ENCODE measurements at regions not wholly inside any gene's neighbourhood (a gene's known extent, or its start where the extent isn't known, plus 50 kb on each side); places are given as distances from the start of the nearest gene placed in this dataset.

DNA sequence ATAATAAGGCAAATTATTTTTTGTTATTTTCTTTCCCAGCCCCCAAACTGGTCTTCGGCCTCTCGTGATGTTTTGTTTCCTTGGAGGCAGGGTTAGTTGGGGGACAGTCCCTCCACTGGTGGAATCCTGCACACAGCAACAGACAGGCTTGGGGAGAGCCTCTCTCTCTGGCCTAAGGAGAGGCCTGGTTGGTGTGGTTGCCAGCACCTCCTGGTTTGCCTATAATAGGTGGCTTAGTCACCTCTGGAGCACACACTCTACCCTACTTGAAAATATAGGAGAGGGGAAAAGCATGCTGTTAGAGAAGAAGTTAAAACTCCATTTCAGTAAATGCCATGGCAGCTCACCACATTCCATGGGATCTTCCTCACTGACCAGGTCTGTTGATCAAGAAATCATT lies 417.2 kb upstream of the MEIS1 start:
- H2AFZ ChIP-seq (ENCODE audit: low read length), result no peak overlapping the region
- no peaks in the 10 kb centered on the region for H3K4me1 ChIP-seq (ENCODE audit: insufficient read depth, low read length)
- H3K27ac ChIP-seq (ENCODE audit: low read depth, low read length), result no peak overlapping the region
- no peaks in the 10 kb centered on the region for H3K9me3 ChIP-seq (ENCODE audit: low read depth, low read length)
- no peak for TF ChIP-seq CTCF (IDR thresholded peaks at IDR 0.05; ENCODE audit: extremely low read depth, low read depth, low read length)
- no peak for DNase-seq (ENCODE audit: insufficient read length, low spot score, missing footprints)
- no peaks in the 10 kb centered on the region for H3K79me2 ChIP-seq (ENCODE audit: insufficient read depth, low read length)
- no peaks in the 10 kb centered on the region for H3K36me3 ChIP-seq (ENCODE audit: insufficient read depth, low read length)
- H3K4me2 ChIP-seq (ENCODE audit: insufficient read depth, low read length), result no peak overlapping the region
- H3K4me3 ChIP-seq (ENCODE audit: insufficient read depth, low read length), result no peak overlapping the region
- no peaks in the 10 kb centered on the region for H4K20me1 ChIP-seq (ENCODE audit: insufficient read depth, low read length)
- H3K27me3 ChIP-seq (ENCODE audit: insufficient read depth, low read length), result no peaks in the 10 kb centered on the region

GRCh38 chr2:66014450-66014849 lies 420.5 kb upstream of the MEIS1 start:
- no peaks in the 10 kb centered on the region for H3K27me3 ChIP-seq (ENCODE audit: insufficient read depth, low read length)
- no peak overlapping the region for H3K4me3 ChIP-seq (ENCODE audit: insufficient read depth, low read length)
- TF ChIP-seq CTCF (IDR thresholded peaks at IDR 0.05; ENCODE audit: extremely low read depth, low read depth, low read length), result no peak
- DNase-seq (ENCODE audit: insufficient read length, low spot score, missing footprints), result peak; percentile 70
- no peaks in the 10 kb centered on the region for H3K36me3 ChIP-seq (ENCODE audit: insufficient read depth, low read length)
- H3K27ac ChIP-seq (ENCODE audit: low read depth, low read length), result no peak overlapping the region
- H3K4me1 ChIP-seq (ENCODE audit: insufficient read depth, low read length), result no peaks in the 10 kb centered on the region
- H4K20me1 ChIP-seq (ENCODE audit: insufficient read depth, low read length), result no peaks in the 10 kb centered on the region
- H2AFZ ChIP-seq (ENCODE audit: low read length), result no peak overlapping the region
- no peak overlapping the region for H3K4me2 ChIP-seq (ENCODE audit: insufficient read depth, low read length)
- no peaks in the 10 kb centered on the region for H3K79me2 ChIP-seq (ENCODE audit: insufficient read depth, low read length)
- H3K9me3 ChIP-seq (ENCODE audit: low read depth, low read length), result no peaks in the 10 kb centered on the region

DNA sequence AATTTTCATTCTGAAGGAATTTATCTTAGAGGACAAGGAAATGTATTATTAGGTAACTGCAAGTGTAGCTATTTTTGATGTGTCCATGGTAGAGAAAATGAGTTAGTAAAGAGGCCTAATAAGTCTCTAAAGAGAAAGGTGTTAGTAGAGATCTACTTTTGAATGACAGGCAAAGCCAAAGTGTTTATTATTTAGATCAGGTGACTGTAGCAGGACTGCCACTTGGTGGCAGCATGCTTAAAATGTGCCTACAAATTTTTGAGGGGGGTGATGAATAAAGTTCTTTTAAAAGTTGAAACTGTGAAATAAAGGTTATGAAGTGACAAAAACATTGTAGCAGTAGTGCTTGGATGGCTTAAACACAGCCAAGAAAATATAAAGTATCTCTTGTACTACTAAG lies 421.5 kb upstream of the MEIS1 start:
- DNase-seq (ENCODE audit: insufficient read length, low spot score, missing footprints), result no peak
- H3K9me3 ChIP-seq (ENCODE audit: low read depth, low read length), result no peaks in the 10 kb centered on the region
- TF ChIP-seq CTCF (IDR thresholded peaks at IDR 0.05; ENCODE audit: extremely low read depth, low read depth, low read length), result no peak
- H3K27ac ChIP-seq (ENCODE audit: low read depth, low read length), result no peak overlapping the region
- no peaks in the 10 kb centered on the region for H3K4me1 ChIP-seq (ENCODE audit: insufficient read depth, low read length)
- H2AFZ ChIP-seq (ENCODE audit: low read length), result no peak overlapping the region
- no peak overlapping the region for H3K4me2 ChIP-seq (ENCODE audit: insufficient read depth, low read length)
- no peaks in the 10 kb centered on the region for H3K27me3 ChIP-seq (ENCODE audit: insufficient read depth, low read length)
- H3K79me2 ChIP-seq (ENCODE audit: insufficient read depth, low read length), result no peaks in the 10 kb centered on the region
- H4K20me1 ChIP-seq (ENCODE audit: insufficient read depth, low read length), result no peaks in the 10 kb centered on the region
- H3K36me3 ChIP-seq (ENCODE audit: insufficient read depth, low read length), result no peaks in the 10 kb centered on the region
- H3K4me3 ChIP-seq (ENCODE audit: insufficient read depth, low read length), result no peak overlapping the region

DNA sequence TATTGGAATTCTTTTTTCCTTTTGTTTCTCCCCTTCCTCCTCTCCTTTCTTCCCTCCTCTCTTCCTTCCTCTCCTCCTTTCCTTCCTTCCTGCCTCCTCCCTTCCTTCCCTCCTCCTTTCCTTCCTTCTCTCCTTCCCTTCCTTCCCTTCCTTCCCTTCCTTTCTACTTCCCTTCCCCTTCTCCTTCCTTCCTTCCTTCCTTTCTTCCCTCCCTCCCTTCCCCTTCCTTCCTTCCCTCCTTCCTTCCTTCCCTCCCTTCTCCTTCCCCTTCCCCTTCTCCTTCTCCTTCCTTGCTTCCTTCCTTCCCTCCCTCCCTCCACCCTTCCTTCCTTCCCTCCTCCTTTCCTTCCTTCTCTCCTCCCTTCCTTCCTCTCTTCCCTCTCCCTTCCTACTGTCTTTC lies 431.0 kb upstream of the MEIS1 start:
- Histone ChIP-seq H3K27ac (ENCODE audit: low read depth, low read length) (no peak overlapping the region), H3K79me2 (ENCODE audit: insufficient read depth, low read length) (no peaks in the 10 kb centered on the region), H4K20me1 (ENCODE audit: insufficient read depth, low read length) (no peaks in the 10 kb centered on the region), H3K9me3 (ENCODE audit: low read depth, low read length) (no peaks in the 10 kb centered on the region), H3K36me3 (ENCODE audit: insufficient read depth, low read length) (no peaks in the 10 kb centered on the region), H3K4me3 (ENCODE audit: insufficient read depth, low read length) (no peak overlapping the region), H3K27me3 (ENCODE audit: insufficient read depth, low read length) (no peaks in the 10 kb centered on the region), H2AFZ (ENCODE audit: low read length) (no peak overlapping the region), H3K4me2 (ENCODE audit: insufficient read depth, low read length) (no peak overlapping the region), H3K4me1 (ENCODE audit: insufficient read depth, low read length) (no peaks in the 10 kb centered on the region)
- TF ChIP-seq CTCF (IDR thresholded peaks at IDR 0.05; ENCODE audit: extremely low read depth, low read depth, low read length), result no peak
- no peak for DNase-seq (ENCODE audit: insufficient read length, low spot score, missing footprints)
